ENCODE measurements at regions not wholly inside any gene's neighbourhood (a gene's known extent, or its start where the extent isn't known, plus 50 kb on each side); places are given as distances from the start of the nearest gene placed in this dataset.
"Not testable (repeated sequence)": the region's sequence is repeated elsewhere in the genome, so short reads cannot be mapped to it uniquely, and the experiment has no call there.

DNA sequence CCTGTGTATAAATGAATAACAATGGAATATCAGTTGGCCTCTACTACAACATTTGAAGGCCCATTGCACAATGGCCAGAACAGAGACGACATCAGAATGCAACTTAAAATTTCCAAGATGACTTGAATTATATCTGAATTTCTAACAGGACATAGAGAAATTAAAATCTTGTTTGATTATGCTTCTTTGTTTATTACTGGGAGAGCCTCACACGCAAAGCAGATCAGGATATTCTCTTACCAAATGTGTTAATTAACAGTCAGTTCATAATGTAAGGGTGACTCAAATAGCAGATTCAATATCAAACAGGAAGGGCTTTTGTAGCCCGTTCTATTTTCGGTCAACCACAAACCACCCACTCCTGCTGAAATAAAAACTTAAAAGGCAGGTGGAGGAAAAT lies 1930.8 kb downstream of the FOXD4L5 start:
- TF ChIP-seq, protein P1, sequence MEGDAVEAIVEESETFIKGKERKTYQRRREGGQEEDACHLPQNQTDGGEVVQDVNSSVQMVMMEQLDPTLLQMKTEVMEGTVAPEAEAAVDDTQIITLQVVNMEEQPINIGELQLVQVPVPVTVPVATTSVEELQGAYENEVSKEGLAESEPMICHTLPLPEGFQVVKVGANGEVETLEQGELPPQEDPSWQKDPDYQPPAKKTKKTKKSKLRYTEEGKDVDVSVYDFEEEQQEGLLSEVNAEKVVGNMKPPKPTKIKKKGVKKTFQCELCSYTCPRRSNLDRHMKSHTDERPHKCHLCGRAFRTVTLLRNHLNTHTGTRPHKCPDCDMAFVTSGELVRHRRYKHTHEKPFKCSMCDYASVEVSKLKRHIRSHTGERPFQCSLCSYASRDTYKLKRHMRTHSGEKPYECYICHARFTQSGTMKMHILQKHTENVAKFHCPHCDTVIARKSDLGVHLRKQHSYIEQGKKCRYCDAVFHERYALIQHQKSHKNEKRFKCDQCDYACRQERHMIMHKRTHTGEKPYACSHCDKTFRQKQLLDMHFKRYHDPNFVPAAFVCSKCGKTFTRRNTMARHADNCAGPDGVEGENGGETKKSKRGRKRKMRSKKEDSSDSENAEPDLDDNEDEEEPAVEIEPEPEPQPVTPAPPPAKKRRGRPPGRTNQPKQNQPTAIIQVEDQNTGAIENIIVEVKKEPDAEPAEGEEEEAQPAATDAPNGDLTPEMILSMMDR (IDR thresholded peaks at IDR 0.05): not testable (repeated sequence)
- not testable (repeated sequence) for TF ChIP-seq POLR2A (IDR thresholded peaks at IDR 0.05; ENCODE audit: low read depth)
